T-helper 17 cell (primary cell): ENCODE measurements at regions not wholly inside any gene's neighbourhood (a gene's known extent, or its start where the extent isn't known, plus 50 kb on each side); places are given as distances from the start of the nearest gene placed in this dataset.
A peak's percentile ranks its signal among the peaks of the same experiment; 100 is the strongest.

Experiments
- ATAC-seq: fragments of 150-1000 bp; cut with Tn5 transposase; 2 replicates; pipeline ENCODE4 v1.10.0; 2021; ENCODE audit warnings: mild to moderate bottlenecking, moderate library complexity
- DNase-seq, 3 donors: peaks; one replicate each; pipeline versions ENCODE4 v3.0.0 to v3.0.0-alpha.2; 2020 to 2021
- H3K9me3 ChIP-seq: one replicate; pipeline ENCODE4 v1.7.0; 2013; ENCODE audit warnings: low read length, mild to moderate bottlenecking; ENCODE audit not compliant: control insufficient read depth, poor library complexity, severe bottlenecking
- H3K27ac Mint-ChIP-seq: one replicate; pipeline ENCODE4 v1.8.0; 2022; ENCODE audit warnings: mild to moderate bottlenecking, moderate library complexity, mixed read lengths
- H3K27me3 Mint-ChIP-seq: one replicate; pipeline ENCODE4 v1.8.0; 2022; ENCODE audit warnings: mixed read lengths
- H3K36me3 Mint-ChIP-seq: one replicate; pipeline ENCODE4 v1.8.0; 2022; ENCODE audit warnings: low read depth, mixed read lengths
- H3K4me1 Mint-ChIP-seq: one replicate; pipeline ENCODE4 v1.8.0; 2022; ENCODE audit warnings: mild to moderate bottlenecking, mixed read lengths
- H3K4me3 Mint-ChIP-seq: one replicate; pipeline ENCODE4 v1.8.0; 2022; ENCODE audit warnings: mild to moderate bottlenecking, moderate library complexity, mixed read lengths

GRCh38 chr9:81125446-81126092 lies 563.8 kb downstream of the TLE1 start:
- ATAC-seq (no peak), DNase-seq (no peak)
- no peaks in the 10 kb centered on the region for H3K9me3 ChIP-seq
- Mint-ChIP-seq H3K4me3 (no peak overlapping the region), H3K27ac (no peak overlapping the region), H3K4me1 (no peaks in the 10 kb centered on the region), H3K36me3 (no peaks in the 10 kb centered on the region), H3K27me3 (no peaks in the 10 kb centered on the region)

GRCh38 chr9:81123526-81123925 lies 565.8 kb downstream of the TLE1 start:
- Mint-ChIP-seq H3K4me1 (no peaks in the 10 kb centered on the region), H3K36me3 (no peaks in the 10 kb centered on the region), H3K27me3 (no peaks in the 10 kb centered on the region), H3K27ac (no peak overlapping the region), H3K4me3 (no peak overlapping the region)
- DNase-seq (no peak), ATAC-seq (no peak)
- H3K9me3 ChIP-seq, result no peaks in the 10 kb centered on the region

- no peaks in the 10 kb centered on the region for H3K36me3 Mint-ChIP-seq
- no peaks in the 10 kb centered on the region for H3K4me1 Mint-ChIP-seq
- DNase-seq, result no peak
- no peak overlapping the region for H3K4me3 Mint-ChIP-seq
- no peak overlapping the region for H3K27ac Mint-ChIP-seq
- no peaks in the 10 kb centered on the region for H3K27me3 Mint-ChIP-seq
- H3K9me3 ChIP-seq, result no peaks in the 10 kb centered on the region
- no peak for ATAC-seq
These were observed 566.6 kb downstream of the TLE1 start for GRCh38 chr9:81122749-81123148.

- Mint-ChIP-seq H3K27me3 (no peaks in the 10 kb centered on the region), H3K4me3 (no peak overlapping the region), H3K27ac (no peak overlapping the region), H3K4me1 (no peaks in the 10 kb centered on the region), H3K36me3 (no peaks in the 10 kb centered on the region)
- DNase-seq, result no peak
- no peaks in the 10 kb centered on the region for H3K9me3 ChIP-seq
- ATAC-seq, result no peak
These were observed 569.8 kb downstream of the TLE1 start for GRCh38 chr9:81119591-81119990.

DNA sequence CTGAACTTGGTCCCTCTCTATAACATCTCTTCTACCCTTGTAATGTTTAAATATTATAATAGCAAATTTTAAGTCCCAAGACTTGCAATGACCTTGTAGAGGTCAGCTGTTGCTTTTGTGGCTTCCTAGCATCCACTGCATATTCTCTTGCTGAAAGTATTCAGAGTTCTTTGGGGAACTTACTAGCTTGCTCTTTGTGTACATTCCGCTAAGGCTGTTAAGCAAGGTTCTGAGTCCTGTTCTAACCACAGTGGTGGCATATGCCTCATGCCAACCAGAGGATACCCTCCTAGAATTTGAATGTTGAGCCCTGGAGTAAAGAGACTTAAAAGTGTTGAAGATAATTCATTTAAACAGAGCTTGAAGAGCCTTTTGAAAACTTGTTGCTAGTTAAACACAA lies 570.9 kb downstream of the TLE1 start:
- no peaks in the 10 kb centered on the region for H3K4me1 Mint-ChIP-seq

DNA sequence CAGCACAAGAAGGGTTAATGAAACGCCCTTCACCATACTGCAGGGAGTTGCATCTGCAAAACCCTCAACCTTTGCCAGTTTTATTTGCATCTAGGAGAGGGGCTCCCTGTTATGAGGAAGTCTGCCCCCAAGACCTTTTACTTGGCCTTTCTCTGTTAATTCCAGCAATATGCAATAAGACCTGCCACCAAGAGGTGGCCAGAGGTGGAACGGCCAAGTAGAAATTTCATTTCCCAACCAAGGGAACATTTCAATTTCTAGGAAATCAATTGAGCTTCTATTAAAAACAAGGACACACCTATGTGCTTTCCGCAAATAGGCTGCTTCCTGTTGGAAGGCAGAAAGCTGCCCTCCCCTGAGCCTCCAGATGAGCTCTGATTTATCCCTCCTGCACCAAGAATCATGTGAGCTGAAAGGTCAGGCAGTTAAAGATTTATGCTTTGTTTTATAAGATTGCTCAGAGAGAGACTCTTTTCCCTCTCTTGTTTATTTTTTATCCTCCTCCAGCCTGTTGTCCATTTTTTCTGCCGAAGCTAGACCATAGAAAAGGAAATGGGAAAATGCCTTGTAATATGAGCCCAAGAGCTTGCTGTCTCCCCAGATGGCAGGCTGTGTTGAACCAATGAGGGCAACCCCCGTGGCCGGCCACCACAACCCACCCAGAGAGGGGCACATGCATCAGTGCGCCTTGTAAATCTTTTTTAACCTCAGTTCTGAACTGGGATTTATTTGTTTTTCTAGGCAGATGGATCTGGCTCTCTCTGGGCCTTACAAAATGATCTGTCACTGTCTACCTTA lies 572.8 kb downstream of the TLE1 start:
- no peaks in the 10 kb centered on the region for H3K9me3 ChIP-seq
- no peak overlapping the region for H3K27ac Mint-ChIP-seq
- no peak for DNase-seq
- no peaks in the 10 kb centered on the region for H3K36me3 Mint-ChIP-seq
- ATAC-seq, result no peak
- no peak overlapping the region for H3K4me3 Mint-ChIP-seq
- H3K27me3 Mint-ChIP-seq, result no peaks in the 10 kb centered on the region
- no peaks in the 10 kb centered on the region for H3K4me1 Mint-ChIP-seq

More for the DNA sequence above, 570.9 kb downstream of the TLE1 start:
- no peak for DNase-seq
- no peak overlapping the region for H3K27ac Mint-ChIP-seq
- no peaks in the 10 kb centered on the region for H3K27me3 Mint-ChIP-seq
- ATAC-seq, result no peak
- H3K4me3 Mint-ChIP-seq, result no peak overlapping the region
- no peaks in the 10 kb centered on the region for H3K36me3 Mint-ChIP-seq
- no peaks in the 10 kb centered on the region for H3K9me3 ChIP-seq

GRCh38 chr9:81113453-81114124 lies 575.8 kb downstream of the TLE1 start:
- no peak overlapping the region for H3K27ac Mint-ChIP-seq
- H3K27me3 Mint-ChIP-seq, result no peaks in the 10 kb centered on the region
- DNase-seq (no peak), ATAC-seq (peak; percentile 32)
- H3K4me1 Mint-ChIP-seq, result no peaks in the 10 kb centered on the region
- no peaks in the 10 kb centered on the region for H3K36me3 Mint-ChIP-seq
- no peak overlapping the region for H3K4me3 Mint-ChIP-seq
- no peaks in the 10 kb centered on the region for H3K9me3 ChIP-seq

GRCh38 chr9:81112627-81113452 lies 576.5 kb downstream of the TLE1 start:
- ATAC-seq (no peak), DNase-seq (no peak)
- Mint-ChIP-seq H3K27ac (no peak overlapping the region), H3K27me3 (no peaks in the 10 kb centered on the region), H3K4me3 (no peak overlapping the region), H3K36me3 (no peaks in the 10 kb centered on the region), H3K4me1 (no peaks in the 10 kb centered on the region)
- H3K9me3 ChIP-seq, result no peaks in the 10 kb centered on the region

DNA sequence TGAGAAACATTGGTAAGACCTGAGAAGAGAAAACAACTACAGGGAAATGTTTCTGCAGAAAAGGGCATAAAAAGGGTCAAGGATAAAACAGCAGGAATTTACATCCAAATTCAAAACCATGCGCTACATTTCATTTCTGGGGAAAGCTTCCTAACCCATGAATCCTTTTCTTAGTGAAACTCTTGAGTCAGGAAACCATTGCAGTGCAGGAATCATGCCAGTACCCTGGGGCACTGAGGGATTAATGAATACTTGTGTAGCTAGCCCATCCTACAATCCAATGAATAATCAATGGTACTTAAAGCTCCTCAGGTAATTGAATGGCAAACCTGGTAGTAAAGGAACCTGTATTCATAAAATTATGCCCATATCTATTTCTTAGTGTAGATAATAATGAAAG lies 580.5 kb downstream of the TLE1 start:
- no peak for ATAC-seq
- no peak for DNase-seq
- H3K4me1 Mint-ChIP-seq, result no peaks in the 10 kb centered on the region

GRCh38 chr9:81108391-81108790 lies 581.0 kb downstream of the TLE1 start:
- ATAC-seq (no peak), DNase-seq (no peak)
- no peak overlapping the region for H3K4me3 Mint-ChIP-seq
- H3K9me3 ChIP-seq, result no peaks in the 10 kb centered on the region
- no peaks in the 10 kb centered on the region for H3K27me3 Mint-ChIP-seq
- H3K27ac Mint-ChIP-seq, result no peak overlapping the region
- H3K4me1 Mint-ChIP-seq, result no peaks in the 10 kb centered on the region
- no peaks in the 10 kb centered on the region for H3K36me3 Mint-ChIP-seq

More for the DNA sequence above, 580.5 kb downstream of the TLE1 start:
- Mint-ChIP-seq H3K27ac (no peak overlapping the region), H3K4me3 (no peak overlapping the region), H3K27me3 (no peaks in the 10 kb centered on the region), H3K36me3 (no peaks in the 10 kb centered on the region)
- no peaks in the 10 kb centered on the region for H3K9me3 ChIP-seq

DNA sequence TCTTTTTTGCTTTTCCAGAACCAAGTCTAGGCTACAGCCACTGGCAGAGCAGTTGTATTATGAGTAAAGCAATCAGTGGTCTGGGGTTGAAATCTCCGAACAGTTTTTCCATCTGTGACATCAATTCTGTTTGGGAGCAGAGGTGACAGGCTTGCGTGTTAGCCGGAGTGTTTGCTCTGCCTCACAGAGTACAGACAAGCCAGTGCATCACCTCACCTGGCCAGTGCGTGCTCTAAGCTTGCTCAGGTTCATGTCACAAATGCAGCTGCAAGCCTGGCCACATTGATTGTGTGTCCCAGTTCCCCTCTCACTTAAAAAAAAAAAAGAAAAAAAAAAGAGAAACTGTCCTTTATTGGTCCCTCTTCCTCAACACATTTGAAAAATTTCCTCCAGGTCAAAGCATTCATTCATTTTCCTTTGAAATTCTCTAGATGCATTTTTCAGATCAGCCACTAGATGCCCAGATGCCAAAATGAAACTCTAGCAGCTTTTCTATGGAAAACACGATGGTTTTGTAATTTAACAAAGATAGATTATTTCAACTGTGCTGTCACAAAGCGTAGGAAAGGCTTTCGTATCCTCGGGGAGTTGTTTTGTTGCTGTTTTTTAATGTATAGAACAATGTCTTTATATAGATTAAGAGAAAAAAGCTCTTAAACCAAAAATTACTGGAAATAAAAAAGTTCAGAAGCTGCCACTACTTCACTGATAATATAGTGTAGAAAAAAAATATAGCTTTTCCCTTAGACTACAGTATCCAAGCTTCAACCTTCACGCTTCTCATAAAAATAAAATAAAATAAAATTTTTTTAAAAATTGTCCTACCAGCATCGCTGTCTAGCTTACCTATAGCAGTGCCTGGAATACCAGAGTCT lies 585.5 kb downstream of the TLE1 start:
- Mint-ChIP-seq H3K4me3 (no peak overlapping the region), H3K4me1 (no peaks in the 10 kb centered on the region), H3K27me3 (no peaks in the 10 kb centered on the region), H3K36me3 (no peaks in the 10 kb centered on the region), H3K27ac (no peak overlapping the region)
- no peaks in the 10 kb centered on the region for H3K9me3 ChIP-seq
- ATAC-seq, result no peak
- DNase-seq, result no peak

DNA sequence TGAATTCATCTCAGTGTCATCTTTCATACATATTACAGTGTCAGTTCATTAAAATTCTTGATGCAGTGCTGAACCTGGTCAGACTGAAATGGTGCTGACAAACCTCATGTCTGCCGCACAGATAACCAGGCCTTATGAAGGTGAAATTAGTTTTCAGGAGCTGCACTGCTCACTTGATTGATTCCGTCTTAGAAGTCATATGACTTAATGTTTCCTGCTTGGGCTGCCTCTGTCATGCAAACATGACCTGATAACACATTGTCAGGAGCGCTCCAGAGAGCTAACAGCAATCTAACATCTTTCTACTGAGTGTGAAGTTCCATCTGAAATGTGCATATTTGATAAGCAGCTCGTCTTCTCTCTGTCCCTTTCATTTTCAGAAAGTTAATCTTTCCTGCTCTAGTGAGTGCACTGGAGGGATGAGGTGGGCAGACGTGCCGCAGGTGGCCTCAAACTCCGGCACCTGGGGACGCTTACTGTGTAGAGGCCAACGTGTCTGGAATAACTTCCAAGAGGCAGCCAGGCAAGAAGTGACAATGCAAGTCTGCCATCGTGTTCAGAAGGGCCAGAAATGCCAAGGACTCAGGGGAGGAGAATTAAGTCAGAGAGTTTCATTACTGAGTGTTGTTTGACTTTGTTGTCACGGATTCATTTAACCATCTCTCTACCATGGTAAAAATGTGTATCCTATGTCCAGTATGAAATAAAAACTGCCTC lies 592.1 kb downstream of the TLE1 start:
- Mint-ChIP-seq H3K4me3 (no peak overlapping the region), H3K4me1 (no peaks in the 10 kb centered on the region), H3K36me3 (no peaks in the 10 kb centered on the region), H3K27ac (no peak overlapping the region), H3K27me3 (no peaks in the 10 kb centered on the region)
- ATAC-seq (no peak), DNase-seq (no peak)
- no peaks in the 10 kb centered on the region for H3K9me3 ChIP-seq
